NB4 (cell line): ENCODE measurements at regions not wholly inside any gene's neighbourhood (a gene's known extent, or its start where the extent isn't known, plus 50 kb on each side); places are given as distances from the start of the nearest gene placed in this dataset.

Experiments
- CTCF ChIP-seq: IDR thresholded peaks from one replicate; pipeline ENCODE4 v1.5.1; 2012; ENCODE audit warnings: low read depth, low read length
- MYC ChIP-seq: IDR thresholded peaks from 2 replicates; pipeline ENCODE4 v1.6.1; 2011; ENCODE audit warnings: low read depth, low read length
- POLR2A ChIP-seq: IDR thresholded peaks from 2 replicates; pipeline ENCODE4 v1.6.1; 2011; ENCODE audit warnings: mild to moderate bottlenecking; ENCODE audit not compliant: insufficient read length; ENCODE audit errors: extremely low read depth
- TF ChIP-seq, protein P1 (sequence below): IDR thresholded peaks from 2 replicates; pipeline ENCODE4 v1.6.1; 2011; ENCODE audit warnings: low read depth, low read length

DNA sequence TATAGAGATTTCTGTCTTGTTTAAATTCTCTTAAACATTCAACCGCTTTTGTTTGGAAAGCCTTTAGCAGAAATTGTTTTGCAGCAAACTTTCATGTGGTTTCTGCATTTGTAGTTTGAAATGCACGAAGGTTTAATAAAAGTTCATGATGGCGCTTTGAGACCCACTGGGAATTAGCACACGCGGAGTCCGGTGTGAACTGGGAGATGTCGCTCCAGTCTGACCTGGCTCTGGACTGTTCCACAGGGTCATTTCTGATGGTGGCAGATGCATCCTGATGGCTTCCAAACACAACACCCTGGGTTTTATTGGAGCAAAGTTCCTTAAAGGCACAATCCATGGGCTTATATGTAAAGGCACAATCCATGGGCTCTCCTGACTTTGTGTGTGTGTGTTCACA, 78.1 kb upstream of the MTHFD1L start:
- no peak for TF ChIP-seq CTCF
- TF ChIP-seq POLR2A: no peak
- TF ChIP-seq, protein P1, sequence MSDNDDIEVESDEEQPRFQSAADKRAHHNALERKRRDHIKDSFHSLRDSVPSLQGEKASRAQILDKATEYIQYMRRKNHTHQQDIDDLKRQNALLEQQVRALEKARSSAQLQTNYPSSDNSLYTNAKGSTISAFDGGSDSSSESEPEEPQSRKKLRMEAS: no peak
- no peak for TF ChIP-seq MYC
